ENCODE measurements at regions not wholly inside any gene's neighbourhood (a gene's known extent, or its start where the extent isn't known, plus 50 kb on each side); places are given as distances from the start of the nearest gene placed in this dataset.
A peak's percentile ranks its signal among the peaks of the same experiment; 100 is the strongest.

DNA sequence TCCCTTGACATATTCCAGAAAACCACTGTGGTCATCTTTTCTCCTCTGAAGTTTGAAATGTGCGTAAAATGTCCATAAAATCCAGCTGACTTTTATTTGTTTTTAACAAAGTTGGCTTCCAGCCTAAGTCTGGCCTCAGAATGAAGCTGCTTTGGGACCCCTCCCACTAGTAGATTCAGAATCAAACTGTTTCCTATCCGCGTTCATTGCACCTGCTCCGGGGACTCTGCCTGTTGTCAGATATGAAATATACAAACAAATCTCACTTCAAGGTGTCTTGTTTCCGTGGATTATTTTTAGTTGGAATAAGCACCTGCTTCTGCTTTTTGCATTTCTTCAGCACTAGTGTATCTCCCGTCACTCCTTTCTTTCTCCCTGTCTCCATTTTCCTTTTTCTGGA lies 115.7 kb upstream of the FHL2 start:
- ChIA-PET CTCF (interaction anchor here (1.0 kb wide), 1 partner anchor 145 kb away, joined by 3 read pairs; no protein-coding TSS in a partner anchor), POLR2A (no interaction called here)
- Histone ChIP-seq H3K9me3 (ENCODE audit: control insufficient read depth, insufficient read depth, low read depth, low read length) (no peaks in the 10 kb centered on the region), H3K27ac (ENCODE audit: extremely low read depth, low read depth, low read length) (no peak overlapping the region), H3K36me3 (ENCODE audit: control insufficient read depth in 2 of 2, insufficient read depth in 1 of 2, low read length in 2 of 2) (no peaks in the 10 kb centered on the region), H3K4me1 (ENCODE audit: control insufficient read depth, insufficient read depth, low read length) (no peaks in the 10 kb centered on the region), H3K4me3 (ENCODE audit: low read depth, low read length) (no peak overlapping the region)
- TF ChIP-seq, protein P1, sequence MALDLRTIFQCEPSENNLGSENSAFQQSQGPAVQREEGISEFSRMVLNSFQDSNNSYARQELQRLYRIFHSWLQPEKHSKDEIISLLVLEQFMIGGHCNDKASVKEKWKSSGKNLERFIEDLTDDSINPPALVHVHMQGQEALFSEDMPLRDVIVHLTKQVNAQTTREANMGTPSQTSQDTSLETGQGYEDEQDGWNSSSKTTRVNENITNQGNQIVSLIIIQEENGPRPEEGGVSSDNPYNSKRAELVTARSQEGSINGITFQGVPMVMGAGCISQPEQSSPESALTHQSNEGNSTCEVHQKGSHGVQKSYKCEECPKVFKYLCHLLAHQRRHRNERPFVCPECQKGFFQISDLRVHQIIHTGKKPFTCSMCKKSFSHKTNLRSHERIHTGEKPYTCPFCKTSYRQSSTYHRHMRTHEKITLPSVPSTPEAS (tag by site-specific recombination; IDR thresholded peaks at IDR 0.05) = no peak
- TF ChIP-seq ZNF248 (tag by site-specific recombination; IDR thresholded peaks at IDR 0.05) = no peak
- TF ChIP-seq, protein P2, sequence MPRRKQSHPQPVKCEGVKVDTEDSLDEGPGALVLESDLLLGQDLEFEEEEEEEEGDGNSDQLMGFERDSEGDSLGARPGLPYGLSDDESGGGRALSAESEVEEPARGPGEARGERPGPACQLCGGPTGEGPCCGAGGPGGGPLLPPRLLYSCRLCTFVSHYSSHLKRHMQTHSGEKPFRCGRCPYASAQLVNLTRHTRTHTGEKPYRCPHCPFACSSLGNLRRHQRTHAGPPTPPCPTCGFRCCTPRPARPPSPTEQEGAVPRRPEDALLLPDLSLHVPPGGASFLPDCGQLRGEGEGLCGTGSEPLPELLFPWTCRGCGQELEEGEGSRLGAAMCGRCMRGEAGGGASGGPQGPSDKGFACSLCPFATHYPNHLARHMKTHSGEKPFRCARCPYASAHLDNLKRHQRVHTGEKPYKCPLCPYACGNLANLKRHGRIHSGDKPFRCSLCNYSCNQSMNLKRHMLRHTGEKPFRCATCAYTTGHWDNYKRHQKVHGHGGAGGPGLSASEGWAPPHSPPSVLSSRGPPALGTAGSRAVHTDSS (tag by site-specific recombination; IDR thresholded peaks at IDR 0.05) = no peak
- TF ChIP-seq ZNF138 (tag by site-specific recombination; IDR thresholded peaks at IDR 0.05; ENCODE audit: borderline replicate concordance) = no peak
- TF ChIP-seq, protein P3, sequence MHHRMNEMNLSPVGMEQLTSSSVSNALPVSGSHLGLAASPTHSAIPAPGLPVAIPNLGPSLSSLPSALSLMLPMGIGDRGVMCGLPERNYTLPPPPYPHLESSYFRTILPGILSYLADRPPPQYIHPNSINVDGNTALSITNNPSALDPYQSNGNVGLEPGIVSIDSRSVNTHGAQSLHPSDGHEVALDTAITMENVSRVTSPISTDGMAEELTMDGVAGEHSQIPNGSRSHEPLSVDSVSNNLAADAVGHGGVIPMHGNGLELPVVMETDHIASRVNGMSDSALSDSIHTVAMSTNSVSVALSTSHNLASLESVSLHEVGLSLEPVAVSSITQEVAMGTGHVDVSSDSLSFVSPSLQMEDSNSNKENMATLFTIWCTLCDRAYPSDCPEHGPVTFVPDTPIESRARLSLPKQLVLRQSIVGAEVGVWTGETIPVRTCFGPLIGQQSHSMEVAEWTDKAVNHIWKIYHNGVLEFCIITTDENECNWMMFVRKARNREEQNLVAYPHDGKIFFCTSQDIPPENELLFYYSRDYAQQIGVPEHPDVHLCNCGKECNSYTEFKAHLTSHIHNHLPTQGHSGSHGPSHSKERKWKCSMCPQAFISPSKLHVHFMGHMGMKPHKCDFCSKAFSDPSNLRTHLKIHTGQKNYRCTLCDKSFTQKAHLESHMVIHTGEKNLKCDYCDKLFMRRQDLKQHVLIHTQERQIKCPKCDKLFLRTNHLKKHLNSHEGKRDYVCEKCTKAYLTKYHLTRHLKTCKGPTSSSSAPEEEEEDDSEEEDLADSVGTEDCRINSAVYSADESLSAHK (tag by site-specific recombination; IDR thresholded peaks at IDR 0.05) = no peak
- TF ChIP-seq ZNF354C (tag by site-specific recombination; IDR thresholded peaks at IDR 0.05; ENCODE audit: borderline replicate concordance, low read depth) = no peak
- TF ChIP-seq, protein P4, sequence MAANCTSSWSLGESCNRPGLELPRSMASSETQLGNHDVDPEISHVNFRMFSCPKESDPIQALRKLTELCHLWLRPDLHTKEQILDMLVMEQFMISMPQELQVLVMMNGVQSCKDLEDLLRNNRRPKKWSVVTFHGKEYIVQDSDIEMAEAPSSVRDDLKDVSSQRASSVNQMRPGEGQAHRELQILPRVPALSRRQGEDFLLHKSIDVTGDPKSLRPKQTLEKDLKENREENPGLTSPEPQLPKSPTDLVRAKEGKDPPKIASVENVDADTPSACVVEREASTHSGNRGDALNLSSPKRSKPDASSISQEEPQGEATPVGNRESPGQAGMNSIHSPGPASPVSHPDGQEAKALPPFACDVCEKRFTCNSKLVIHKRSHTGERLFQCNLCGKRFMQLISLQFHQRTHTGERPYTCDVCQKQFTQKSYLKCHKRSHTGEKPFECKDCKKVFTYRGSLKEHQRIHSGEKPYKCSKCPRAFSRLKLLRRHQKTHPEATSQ (tag by site-specific recombination; IDR thresholded peaks at IDR 0.05) = no peak
- TF ChIP-seq GLIS1 (tag by site-specific recombination; IDR thresholded peaks at IDR 0.05) = no peak
- TF ChIP-seq ZNF2 (tag by site-specific recombination; IDR thresholded peaks at IDR 0.05) = no peak
- TF ChIP-seq ZNF223 (tag by site-specific recombination; IDR thresholded peaks at IDR 0.05) = no peak

DNA sequence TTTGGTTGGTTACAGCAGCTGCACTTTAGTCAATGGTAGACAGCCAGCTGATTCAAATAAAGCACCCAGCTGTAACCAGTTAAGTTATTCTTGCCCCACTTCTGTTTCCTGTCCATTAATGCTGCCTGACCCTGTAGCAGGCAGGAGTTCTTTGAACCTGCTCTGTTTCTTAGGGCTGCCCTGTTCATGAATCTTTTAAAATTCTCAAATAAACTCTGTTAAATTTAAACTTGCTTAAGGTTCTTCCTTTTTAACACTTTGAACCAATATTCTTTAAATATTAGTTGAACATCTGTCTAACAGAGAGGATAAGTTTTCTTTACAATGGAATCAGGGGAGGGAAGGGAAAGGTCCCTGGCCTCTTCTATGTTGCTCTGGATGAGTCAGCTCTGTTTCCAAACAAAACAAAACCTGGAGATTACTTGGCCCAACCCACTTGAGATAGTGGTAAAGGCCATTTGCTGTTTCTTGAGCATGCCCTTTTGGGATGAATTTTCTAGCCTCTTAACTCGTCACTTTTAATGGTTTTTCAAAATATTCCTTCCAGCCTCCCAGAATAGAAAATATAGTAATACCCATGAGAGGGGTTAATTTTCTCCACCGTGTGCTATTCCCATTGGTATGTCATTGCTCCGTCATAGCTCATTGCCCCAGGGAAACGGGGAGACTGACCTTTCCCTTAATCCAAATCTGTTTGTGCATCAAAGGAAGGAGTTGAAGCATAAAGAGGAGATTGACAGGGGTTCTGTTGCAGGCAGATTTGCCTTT lies 112.1 kb upstream of the FHL2 start:
- no peaks in the 10 kb centered on the region for H3K36me3 ChIP-seq (ENCODE audit: control insufficient read depth in 2 of 2, insufficient read depth in 1 of 2, low read length in 2 of 2)
- H3K4me3 ChIP-seq (ENCODE audit: low read depth, low read length) = no peak overlapping the region
- ChIA-PET CTCF (interaction anchor here (0.6 to 2.1 kb wide), 4 partner anchors 10 to 166 kb away, joined by 3 to 12 read pairs (median 4); no protein-coding TSS in a partner anchor), POLR2A (interaction anchor here (0.7 kb wide), 1 partner anchor 72 kb away, joined by 4 read pairs; no protein-coding TSS in a partner anchor)
- no peaks in the 10 kb centered on the region for H3K9me3 ChIP-seq (ENCODE audit: control insufficient read depth, insufficient read depth, low read depth, low read length)
- no peaks in the 10 kb centered on the region for H3K4me1 ChIP-seq (ENCODE audit: control insufficient read depth, insufficient read depth, low read length)
- H3K27ac ChIP-seq (ENCODE audit: extremely low read depth, low read depth, low read length) = no peak overlapping the region
- TF ChIP-seq ZNF549 (tag by site-specific recombination; IDR thresholded peaks at IDR 0.05) (peak; percentile 85), ZNF391 (tag by site-specific recombination; IDR thresholded peaks at IDR 0.05; ENCODE audit: borderline replicate concordance, low read depth) (no peak), KLF10 (tag by site-specific recombination; IDR thresholded peaks at IDR 0.05) (no peak)
- TF ChIP-seq, protein P5, sequence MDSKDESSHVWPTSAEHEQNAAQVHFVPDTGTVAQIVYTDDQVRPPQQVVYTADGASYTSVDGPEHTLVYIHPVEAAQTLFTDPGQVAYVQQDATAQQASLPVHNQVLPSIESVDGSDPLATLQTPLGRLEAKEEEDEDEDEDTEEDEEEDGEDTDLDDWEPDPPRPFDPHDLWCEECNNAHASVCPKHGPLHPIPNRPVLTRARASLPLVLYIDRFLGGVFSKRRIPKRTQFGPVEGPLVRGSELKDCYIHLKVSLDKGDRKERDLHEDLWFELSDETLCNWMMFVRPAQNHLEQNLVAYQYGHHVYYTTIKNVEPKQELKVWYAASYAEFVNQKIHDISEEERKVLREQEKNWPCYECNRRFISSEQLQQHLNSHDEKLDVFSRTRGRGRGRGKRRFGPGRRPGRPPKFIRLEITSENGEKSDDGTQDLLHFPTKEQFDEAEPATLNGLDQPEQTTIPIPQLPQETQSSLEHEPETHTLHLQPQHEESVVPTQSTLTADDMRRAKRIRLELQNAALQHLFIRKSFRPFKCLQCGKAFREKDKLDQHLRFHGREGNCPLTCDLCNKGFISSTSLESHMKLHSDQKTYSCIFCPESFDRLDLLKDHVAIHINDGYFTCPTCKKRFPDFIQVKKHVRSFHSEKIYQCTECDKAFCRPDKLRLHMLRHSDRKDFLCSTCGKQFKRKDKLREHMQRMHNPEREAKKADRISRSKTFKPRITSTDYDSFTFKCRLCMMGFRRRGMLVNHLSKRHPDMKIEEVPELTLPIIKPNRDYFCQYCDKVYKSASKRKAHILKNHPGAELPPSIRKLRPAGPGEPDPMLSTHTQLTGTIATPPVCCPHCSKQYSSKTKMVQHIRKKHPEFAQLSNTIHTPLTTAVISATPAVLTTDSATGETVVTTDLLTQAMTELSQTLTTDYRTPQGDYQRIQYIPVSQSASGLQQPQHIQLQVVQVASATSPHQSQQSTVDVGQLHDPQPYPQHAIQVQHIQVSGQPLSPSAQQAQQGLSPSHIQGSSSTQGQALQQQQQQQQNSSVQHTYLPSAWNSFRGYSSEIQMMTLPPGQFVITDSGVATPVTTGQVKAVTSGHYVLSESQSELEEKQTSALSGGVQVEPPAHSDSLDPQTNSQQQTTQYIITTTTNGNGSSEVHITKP (tag by site-specific recombination; IDR thresholded peaks at IDR 0.05) = peak; percentile 71; the same call in 1 of the 2 replicates
